Activated naive CD4-positive, alpha-beta T cell treated with Interleukin-2 at 50 U/mL for 16 hours (primary cell): ENCODE measurements at regions not wholly inside any gene's neighbourhood (a gene's known extent, or its start where the extent isn't known, plus 50 kb on each side); places are given as distances from the start of the nearest gene placed in this dataset.

ENCODE experiments used
- DNase-seq: peaks from one replicate; pipeline ENCODE4 v3.0.0-alpha.2; 2020

GRCh38 chr5:8943301-8943700 lies 602.6 kb downstream of the SEMA5A start:
- no peak for DNase-seq

DNA sequence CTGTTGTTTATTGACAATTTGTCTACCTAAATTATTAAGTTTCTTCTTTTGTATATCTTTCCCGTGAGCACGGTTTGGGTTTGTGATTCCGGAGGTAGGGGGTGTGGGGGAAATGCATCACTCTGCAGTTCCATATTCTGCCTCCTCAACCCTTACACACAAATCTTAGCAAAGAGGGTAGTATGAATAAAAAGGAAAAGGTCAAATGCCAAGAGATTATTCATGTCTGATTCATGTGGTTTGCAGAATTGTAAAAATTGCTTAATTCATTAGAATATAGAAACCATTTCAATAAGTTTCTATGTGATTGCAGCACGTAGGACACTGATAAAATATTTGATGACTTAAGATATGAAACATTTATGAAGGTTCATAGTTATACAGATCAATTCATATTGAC lies 601.9 kb downstream of the SEMA5A start:
- no peak for DNase-seq

GRCh38 chr5:8945972-8946371 lies 599.9 kb downstream of the SEMA5A start:
- no peak for DNase-seq

GRCh38 chr5:8949908-8950307 lies 596.0 kb downstream of the SEMA5A start:
- no peak for DNase-seq

DNA sequence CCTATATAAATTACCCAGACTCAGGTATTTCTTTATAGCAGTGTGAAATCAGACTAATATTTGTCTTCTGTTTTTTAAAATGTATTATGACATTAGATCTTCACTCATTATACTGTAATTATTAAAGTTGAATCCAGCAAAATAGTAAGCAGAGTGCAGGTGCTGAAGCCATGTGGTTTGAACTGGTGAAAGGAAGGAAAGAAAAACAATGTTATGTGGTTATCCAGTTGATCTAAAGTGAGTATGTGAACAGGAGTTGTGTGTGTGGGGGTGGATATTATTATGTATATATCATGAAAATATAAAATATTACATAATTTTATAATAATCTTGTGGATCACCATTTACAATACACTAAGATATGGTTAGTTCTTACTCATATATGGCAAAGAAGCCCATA lies 593.7 kb downstream of the SEMA5A start:
- DNase-seq: no peak

- DNase-seq: no peak
Measured at GRCh38 chr5:8953016-8953415, 592.9 kb downstream of the SEMA5A start.

DNA sequence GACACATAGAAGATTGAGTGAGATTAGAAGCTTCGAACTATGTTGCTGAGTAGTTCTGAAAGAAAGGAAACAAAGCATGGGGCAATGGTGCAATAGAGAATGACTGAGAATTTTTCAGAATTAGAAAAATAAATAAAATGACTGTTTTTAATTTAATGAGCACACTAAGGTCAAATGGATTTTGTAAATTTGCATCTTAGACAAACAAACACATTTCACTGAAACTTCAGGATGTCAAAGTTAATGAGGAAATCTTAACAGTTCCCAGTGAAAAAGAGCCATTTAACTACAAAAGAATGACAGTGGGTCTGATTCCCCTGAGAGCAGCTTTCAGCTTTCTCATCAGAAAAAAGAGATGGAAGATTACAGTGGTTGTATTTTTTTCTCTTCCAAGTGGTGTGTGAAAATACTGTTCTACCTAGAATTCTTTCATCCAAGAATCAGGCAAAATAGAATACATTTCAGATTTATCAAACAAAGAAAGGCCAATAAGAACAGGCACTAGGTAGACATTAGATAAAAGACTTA lies 591.9 kb downstream of the SEMA5A start:
- no peak for DNase-seq

GRCh38 chr5:8954801-8955200 lies 591.1 kb downstream of the SEMA5A start:
- no peak for DNase-seq

DNA sequence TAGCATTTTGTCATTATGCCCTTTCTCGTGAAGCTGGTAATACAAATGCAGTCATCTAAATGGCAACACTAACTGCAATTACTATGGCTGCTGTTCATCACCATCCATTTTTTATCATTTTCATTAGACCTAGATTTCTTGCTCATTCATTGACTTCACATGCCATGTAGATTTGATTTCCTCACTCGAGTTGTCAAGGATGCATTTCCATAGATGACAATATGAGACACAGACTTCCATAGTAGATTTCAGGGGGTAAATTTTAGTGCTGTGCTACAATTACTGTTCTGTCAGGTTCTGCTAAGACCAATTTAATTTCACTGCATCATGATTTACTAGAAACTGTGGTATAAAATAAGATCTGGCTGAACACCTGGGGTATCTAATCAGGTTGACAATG lies 589.2 kb downstream of the SEMA5A start:
- no peak for DNase-seq

- DNase-seq: no peak
Measured at GRCh38 chr5:8958602-8959001, 587.3 kb downstream of the SEMA5A start.

DNA sequence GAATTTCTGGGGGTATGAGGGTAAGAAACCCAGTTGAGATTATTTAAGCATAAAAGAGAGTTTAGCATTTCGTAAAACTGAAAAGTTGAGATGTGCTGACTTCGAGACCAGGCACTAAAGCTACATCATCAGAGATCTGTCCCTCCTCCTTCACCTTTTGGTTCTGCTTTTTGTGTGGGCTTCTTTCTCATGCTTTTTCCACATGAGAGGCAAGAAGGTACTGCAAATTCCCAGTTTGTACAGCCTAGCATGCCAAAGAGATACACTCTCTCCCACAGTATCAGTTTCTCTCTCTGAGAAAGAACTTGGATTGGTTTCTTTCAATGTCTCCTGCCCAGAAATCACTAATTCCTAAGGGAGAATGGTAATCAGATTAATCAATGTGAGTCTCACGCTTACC lies 584.7 kb downstream of the SEMA5A start:
- DNase-seq: no peak

GRCh38 chr5:8961956-8962355 lies 583.9 kb downstream of the SEMA5A start:
- DNase-seq: no peak

DNA sequence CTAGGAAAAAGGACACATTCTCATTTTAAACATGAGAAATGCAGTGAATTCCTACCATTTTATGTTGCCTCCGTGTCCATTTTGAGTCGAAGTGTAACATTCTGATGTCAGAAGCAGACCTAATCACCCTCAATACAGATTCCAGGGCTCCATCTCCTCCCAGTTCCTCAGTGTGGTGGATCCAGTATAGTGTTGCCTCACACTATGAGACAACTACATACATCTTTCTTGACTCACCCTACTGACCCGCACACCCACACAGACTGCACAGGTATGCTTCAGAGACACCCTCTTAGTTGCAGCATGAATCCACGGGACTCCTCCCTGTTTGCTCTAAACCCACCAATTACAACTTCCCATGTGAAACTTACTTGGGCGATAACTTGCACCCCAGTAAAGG lies 564.9 kb downstream of the SEMA5A start:
- DNase-seq: no peak

GRCh38 chr5:8981496-8981895 lies 564.4 kb downstream of the SEMA5A start:
- DNase-seq: no peak

DNA sequence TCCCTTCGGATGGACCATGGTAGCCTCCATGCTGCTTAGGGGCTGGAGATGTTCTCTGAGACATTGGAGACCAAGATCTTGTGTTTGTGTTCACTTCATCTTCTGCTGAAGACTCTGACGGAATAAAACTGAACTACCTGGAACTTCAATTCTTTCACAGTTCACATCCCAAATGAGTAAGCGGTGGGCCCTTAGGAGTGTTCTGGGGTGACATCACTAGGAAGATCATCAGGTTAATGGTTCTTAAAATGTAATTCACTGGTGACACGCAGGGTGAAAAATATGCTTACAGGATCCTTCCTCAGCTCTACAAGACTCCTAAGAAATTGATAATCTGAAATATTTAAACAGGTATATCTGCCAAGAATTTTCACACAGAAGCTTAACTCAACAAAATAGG lies 561.5 kb downstream of the SEMA5A start:
- DNase-seq: no peak
